Fibroblast of skin of left quadriceps (primary cell): ENCODE measurements at regions not wholly inside any gene's neighbourhood (a gene's known extent, or its start where the extent isn't known, plus 50 kb on each side); places are given as distances from the start of the nearest gene placed in this dataset.

ENCODE experiments used
- DNase-seq, 2 experiments: peaks; one replicate each; pipeline ENCODE4 v3.0.0-alpha.2; 2013; ENCODE audit warnings: low read depth in 2 of 2

DNA sequence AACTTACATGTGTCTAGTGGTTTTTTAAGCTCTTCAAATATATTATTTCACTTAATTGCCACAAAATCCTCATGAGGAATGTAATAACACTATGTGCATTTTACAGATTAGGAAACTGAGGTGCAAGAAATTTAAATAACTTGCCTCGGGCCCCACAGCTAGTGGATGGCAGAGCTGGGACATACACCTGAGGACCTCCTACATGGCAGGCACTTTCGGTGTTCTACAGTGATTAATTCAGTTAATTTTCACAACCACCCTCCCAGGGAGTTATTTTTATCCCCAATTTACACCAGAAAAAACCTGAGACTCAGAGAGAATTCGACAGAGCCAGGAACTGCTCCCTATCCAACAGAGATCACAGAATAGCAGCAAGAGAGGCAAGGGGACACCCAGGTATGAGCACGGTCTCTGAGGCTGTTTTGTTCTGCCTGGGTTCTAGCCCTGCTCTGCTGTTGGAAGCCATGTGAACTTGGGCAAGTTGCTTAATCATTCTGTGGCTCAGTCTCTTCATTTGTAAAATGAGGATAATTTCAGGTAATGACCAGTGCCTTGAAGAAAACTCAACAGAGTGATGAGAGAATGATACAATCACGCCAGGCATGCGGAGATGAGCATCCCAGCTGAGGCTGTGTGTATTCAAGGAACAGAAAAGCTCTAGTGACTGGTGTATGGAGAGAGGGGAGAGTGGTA lies 82.3 kb downstream of the MYCN start:
- no peak for DNase-seq

DNA sequence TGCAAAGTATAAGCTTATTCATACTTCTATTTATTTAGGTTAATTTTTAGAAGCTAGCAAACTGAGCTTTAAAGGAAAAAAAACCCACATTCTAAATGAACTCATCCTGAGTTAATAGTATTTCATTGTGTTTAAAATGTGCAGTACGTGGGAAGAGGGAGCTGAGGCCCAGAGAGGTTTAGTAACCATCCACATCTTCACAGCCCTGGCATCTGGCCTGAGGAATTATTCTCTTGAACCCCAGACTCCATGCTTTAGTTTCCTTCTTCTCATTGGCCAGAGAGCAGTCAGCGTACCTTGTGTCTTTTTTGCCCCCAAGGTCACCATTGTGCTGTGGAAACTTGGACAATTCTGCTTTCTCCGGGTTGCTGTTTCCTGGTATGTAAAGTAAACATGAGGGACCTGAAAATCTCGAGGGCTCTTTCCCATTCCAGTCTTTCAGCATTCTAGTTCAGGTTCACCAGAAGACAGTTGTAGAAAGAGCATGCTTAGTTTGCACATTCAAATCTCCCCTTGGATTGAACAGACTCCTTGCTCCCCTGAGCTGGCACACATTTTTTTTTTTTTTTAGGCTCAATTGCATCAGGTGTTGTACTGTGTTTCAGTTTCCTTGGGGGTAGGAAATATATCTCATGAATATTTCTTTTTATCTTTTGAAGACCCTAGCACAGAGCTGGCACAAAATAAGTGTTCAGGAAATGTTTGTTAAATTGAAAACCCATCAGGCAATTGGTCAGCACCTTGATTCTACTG lies 81.4 kb downstream of the MYCN start:
- DNase-seq = no peak

DNA sequence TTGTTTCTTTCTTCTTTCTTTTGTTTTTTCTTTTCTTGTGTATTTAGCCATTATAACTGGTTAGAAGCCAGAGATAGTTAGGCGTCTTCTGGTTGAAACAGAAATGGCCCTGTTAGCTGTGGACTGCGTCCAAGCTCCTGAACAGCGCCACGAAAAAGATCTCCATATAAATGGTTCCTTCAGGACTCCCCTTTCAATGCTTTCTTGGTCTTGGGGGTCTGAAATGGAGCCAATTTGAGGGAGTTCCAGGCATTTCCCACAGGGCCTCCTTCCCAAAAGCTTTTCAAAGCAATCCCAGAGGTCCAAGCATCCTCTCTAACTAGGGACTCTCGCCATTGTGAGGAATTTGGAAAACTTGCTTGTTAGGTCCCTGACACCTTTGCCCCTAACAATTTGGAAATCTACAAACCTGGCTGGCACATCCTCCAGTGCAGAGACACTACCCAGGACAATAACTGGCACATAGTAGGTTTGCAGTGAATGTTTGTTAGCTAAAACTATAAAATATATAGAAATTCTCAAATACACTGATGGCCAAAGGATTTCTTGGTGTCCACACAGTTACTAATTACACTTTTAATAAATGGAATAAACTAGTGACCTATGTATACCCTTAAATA lies 80.1 kb downstream of the MYCN start:
- DNase-seq = no peak

DNA sequence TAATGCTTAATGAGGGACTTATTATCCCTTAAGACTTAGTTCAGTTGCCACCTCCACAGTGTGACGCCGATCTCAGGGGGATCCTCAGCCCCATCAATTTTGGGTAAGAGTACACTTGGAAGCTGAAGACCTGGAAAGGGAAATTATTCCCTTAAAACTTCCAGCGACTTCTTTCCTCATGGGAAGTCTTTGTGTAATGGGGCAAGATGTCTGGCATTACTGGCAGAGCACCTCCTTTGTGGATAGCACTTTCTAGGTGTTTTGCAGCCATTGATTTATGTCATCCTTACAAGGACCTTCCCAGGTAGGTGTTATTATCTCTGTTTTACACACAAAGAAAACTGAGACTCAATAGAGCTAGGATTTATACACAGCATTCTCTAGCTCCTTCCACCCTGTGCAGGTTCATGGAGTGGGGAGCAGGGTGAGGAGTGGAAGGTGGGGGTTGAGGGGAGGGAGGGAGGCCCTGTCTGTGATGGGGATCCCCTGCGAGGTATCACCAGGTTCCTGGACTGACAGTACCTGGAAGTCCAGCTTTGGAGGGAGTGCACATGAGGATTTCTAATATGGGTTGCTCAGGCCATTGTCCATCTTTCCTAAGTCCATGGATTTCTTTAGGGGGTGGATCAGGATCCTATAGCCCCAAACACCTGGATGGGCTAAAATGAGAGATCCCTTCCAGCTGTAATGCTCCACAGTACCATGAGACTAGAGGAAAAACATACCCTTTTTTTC lies 79.4 kb downstream of the MYCN start:
- DNase-seq = no peak

GRCh38 chr2:16019060-16019480 lies 78.7 kb downstream of the MYCN start:
- no peak for DNase-seq

- DNase-seq = no peak
Observed at GRCh38 chr2:16018277-16019059, 78.1 kb downstream of the MYCN start.

DNA sequence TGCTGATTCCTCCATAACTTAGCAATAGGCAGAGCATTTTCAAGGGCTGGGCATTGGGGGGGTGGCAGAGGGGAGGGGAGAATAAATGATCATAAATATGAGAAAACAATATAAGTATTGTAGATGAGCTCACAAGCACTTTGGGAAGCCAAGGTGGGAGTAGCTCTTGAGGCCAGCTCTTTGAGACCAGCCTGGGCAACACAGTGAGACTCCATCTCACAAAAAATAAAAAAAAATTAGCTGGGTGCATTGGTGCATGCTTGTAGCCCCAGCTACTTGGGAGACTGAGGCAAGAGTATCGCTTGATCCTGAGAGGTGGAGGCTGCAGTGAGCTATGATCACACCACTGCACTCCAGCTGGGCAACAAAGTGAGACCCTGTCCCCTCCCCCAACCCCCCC lies 75.9 kb downstream of the MYCN start:
- DNase-seq = no peak

GRCh38 chr2:16015903-16016265 lies 75.5 kb downstream of the MYCN start:
- DNase-seq = no peak

DNA sequence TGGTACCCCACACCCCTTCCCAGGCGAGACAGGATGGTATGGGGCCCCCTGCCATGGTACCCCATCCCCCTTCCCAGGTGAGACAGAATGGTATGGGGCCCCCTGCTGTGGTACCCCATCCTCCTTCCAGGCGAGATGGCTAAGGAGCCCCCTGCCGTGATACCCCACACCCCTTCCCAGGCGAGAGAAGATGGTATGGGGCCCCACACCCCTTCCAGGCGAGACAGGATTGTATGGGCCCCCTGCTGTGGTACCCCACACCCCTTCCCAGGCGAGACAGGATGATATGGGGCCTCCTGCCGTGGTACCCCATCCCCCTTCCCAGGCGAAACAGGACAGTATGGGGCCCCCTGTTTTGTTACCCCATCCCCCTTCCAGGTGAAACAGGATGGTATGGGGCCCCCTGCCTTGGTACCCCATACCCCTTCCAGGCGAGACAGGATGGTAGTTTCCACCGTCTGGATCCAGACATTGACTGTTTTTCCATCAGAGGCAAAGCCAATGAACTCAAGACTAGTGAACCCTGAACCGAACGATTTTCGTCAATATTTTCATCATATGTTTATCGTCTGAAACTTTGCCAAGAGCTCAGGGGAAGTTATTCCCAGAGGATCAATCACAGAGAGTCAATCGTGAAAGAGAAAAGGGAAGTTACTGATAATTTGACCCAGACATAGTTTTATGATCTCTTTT lies 75.0 kb downstream of the MYCN start:
- no peak for DNase-seq

- no peak for DNase-seq
Observed at GRCh38 chr2:16014802-16015201, 74.5 kb downstream of the MYCN start.

- no peak for DNase-seq
Observed at GRCh38 chr2:16014041-16014787, 73.9 kb downstream of the MYCN start.

GRCh38 chr2:16013359-16013911 lies 73.1 kb downstream of the MYCN start:
- DNase-seq = no peak

GRCh38 chr2:16012626-16013358 lies 72.4 kb downstream of the MYCN start:
- no peak for DNase-seq

- DNase-seq = no peak
Observed at GRCh38 chr2:16012029-16012596, 71.8 kb downstream of the MYCN start.

DNA sequence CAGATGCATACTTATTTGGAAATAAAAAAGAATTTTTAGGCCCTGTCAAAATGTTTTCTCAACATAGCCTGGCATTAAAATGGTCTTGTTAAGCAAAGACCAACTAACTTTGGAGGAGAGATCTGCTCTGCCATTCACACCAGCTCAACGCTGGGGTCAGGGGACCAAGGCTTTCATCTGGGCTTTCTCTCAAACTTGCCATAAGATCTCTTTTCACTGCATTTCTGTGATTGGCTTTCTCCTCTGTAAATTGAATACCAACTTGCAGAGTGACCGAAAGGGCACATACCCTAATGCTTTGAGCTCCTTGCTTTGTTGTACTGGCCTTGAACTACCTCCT lies 71.2 kb downstream of the MYCN start:
- DNase-seq = no peak

GRCh38 chr2:16010951-16011620 lies 70.7 kb downstream of the MYCN start:
- no peak for DNase-seq

- no peak for DNase-seq
Observed at GRCh38 chr2:16010011-16010410, 69.7 kb downstream of the MYCN start.

DNA sequence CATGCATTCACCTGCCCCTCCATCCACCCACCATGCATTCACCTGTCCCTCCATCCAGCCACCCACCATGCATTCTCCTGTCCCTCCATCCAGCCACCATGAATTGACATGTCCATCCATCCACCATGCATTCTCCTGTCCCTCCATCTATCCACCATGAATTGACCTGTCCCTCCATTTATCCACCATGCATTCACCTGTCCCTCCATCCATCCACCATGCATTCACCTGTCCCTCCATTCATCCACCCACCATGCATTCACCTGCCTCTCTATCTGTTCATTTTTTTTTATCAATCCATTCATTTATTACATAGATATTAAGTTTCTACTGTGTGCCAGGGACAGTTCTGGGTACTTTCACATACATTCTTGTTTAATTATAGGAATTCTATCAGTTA lies 69.2 kb downstream of the MYCN start:
- DNase-seq = no peak
